Thyroid gland (tissue), 4 donors: ENCODE measurements at regions not wholly inside any gene's neighbourhood (a gene's known extent, or its start where the extent isn't known, plus 50 kb on each side); places are given as distances from the start of the nearest gene placed in this dataset.

ENCODE experiments used
- CTCF ChIP-seq, 6 experiments: fragments of 200-600 bp in 3 of 6; fragments of 450-650 bp in 3 of 6; sonication (generic) in 3 of 6; IDR thresholded peaks; one replicate each; pipeline ENCODE4 v1.5.1; 2016 to 2019; ENCODE audit warnings: antibody characterized with exemption in 6 of 6, mild to moderate bottlenecking in 2 of 6, inconsistent platforms in 1 of 6, moderate library complexity in 1 of 6
- POLR2A ChIP-seq, 2 donors: fragments of 450-650 bp; IDR thresholded peaks; one replicate each; pipeline ENCODE4 v1.6.1; 2017; ENCODE audit warnings: antibody characterized with exemption in 2 of 2, mild to moderate bottlenecking in 2 of 2, moderate library complexity in 1 of 2

DNA sequence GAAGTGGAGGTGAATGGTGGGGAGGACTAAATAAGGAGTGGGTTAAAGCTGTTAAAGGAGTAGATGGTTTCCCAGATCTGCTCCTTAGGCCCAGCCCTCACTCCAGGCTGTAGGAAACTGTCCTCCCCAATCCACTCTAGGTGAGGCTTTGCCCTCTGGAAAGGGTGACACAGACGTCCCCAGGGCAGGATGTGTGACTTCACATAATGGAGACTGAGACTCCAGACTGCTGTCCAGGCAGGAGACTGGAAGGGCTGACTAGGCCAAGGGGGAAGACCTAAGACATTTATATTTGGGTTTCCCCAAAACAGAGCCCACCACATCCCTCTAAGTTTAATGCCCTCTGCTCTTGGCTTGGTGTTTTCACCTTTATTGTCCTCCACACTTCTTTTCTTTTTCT lies 488.5 kb downstream of the SHQ1 start:
- no peak for TF ChIP-seq CTCF (IDR thresholded peaks at IDR 0.05)
- TF ChIP-seq POLR2A (IDR thresholded peaks at IDR 0.05): no peak
